IMR-90 (cell line): ENCODE measurements at regions not wholly inside any gene's neighbourhood (a gene's known extent, or its start where the extent isn't known, plus 50 kb on each side); places are given as distances from the start of the nearest gene placed in this dataset.

Source experiments
- ATAC-seq: fragments of 200-7000 bp; cut with Tn5 transposase; 2 replicates; pipeline ENCODE4 v1.9.1; 2020; ENCODE audit warnings: low read depth, mild to moderate bottlenecking, moderate library complexity
- BruUV-seq: library from RNA; stranded (reverse); fragments of 400-500 nt; replicated peaks from 2 replicates; lab custom pipeline; 2021; lab: Mats Ljungman, UMichigan
- CTCF ChIA-PET: fragments of 300-600 bp; formaldehyde crosslinking; extraction: SDS; loops from one replicate; lab custom pipeline; 2021; ENCODE audit warnings: antibody characterized with exemption; lab: Yijun Ruan, JAX
- POLR2A ChIA-PET: fragments of 300-600 bp; sonication (Branson Sonifier 250); formaldehyde crosslinking; loops from one replicate; lab custom pipeline; 2022; ENCODE audit warnings: antibody characterized with exemption; ENCODE audit not compliant: unreplicated experiment; lab: Charles Lee
- DNase-seq: peaks from one replicate; pipeline ENCODE4 v3.0.0; 2013
- H2AFZ ChIP-seq: replicated peaks from 2 replicates; pipeline ENCODE3; 2013; ENCODE audit warnings: low read length, mild to moderate bottlenecking; ENCODE audit not compliant: poor library complexity
- H2AK5ac ChIP-seq: 2 replicates; pipeline ENCODE4 v1.6.1; 2013; ENCODE audit warnings: low read depth, low read length, inconsistent platforms
- H2AK9ac ChIP-seq: replicated peaks from 2 replicates; pipeline ENCODE3; 2013; ENCODE audit warnings: mild to moderate bottlenecking, low read depth, low read length, moderate library complexity; ENCODE audit not compliant: poor library complexity
- H2BK120ac ChIP-seq: 2 replicates; pipeline ENCODE4 v1.6.1; 2013; ENCODE audit warnings: low read depth, low read length, inconsistent platforms
- H2BK15ac ChIP-seq: 3 replicates; pipeline ENCODE4 v1.6.1; 2013; ENCODE audit warnings: low read depth, low read length, inconsistent platforms
- H2BK20ac ChIP-seq: 2 replicates; pipeline ENCODE4 v1.6.1; 2013; ENCODE audit warnings: low read depth, mild to moderate bottlenecking, inconsistent platforms, low read length, moderate library complexity
- H2BK5ac ChIP-seq: 2 replicates; pipeline ENCODE4 v1.6.1; 2013; ENCODE audit warnings: mild to moderate bottlenecking, low read depth, low read length, inconsistent platforms; ENCODE audit not compliant: poor library complexity, severe bottlenecking
- H3K14ac ChIP-seq: replicated peaks from 2 replicates; pipeline ENCODE4 v1.6.1; 2013; ENCODE audit warnings: low read depth, low read length, inconsistent platforms
- H3K18ac ChIP-seq: 2 replicates; pipeline ENCODE4 v1.6.1; 2013; ENCODE audit warnings: low read depth, low read length, control low read depth
- H3K23ac ChIP-seq: 2 replicates; pipeline ENCODE4 v1.6.1; 2013; ENCODE audit warnings: low read depth, low read length, inconsistent platforms
- H3K27ac ChIP-seq: 2 replicates; pipeline ENCODE4 v1.5.1; 2013; ENCODE audit warnings: mild to moderate bottlenecking, control low read depth, low read length; ENCODE audit not compliant: insufficient read depth
- H3K27me3 ChIP-seq: 2 replicates; pipeline ENCODE4 v1.6.1; 2013; ENCODE audit warnings: low read length; ENCODE audit not compliant: control insufficient read depth, insufficient read depth
- H3K36me3 ChIP-seq: 2 replicates; pipeline ENCODE4 v1.6.1; 2013; ENCODE audit warnings: low read length, mixed read lengths; ENCODE audit not compliant: control insufficient read depth, insufficient read depth
- H3K4ac ChIP-seq: 2 replicates; pipeline ENCODE4 v1.6.1; 2013; ENCODE audit warnings: low read depth, low read length, inconsistent platforms
- H3K4me1 ChIP-seq: 2 replicates; pipeline ENCODE4 v1.6.1; 2013; ENCODE audit warnings: low read length, mixed read lengths; ENCODE audit not compliant: control insufficient read depth, insufficient read depth
- H3K4me2 ChIP-seq: 2 replicates; pipeline ENCODE4 v1.6.1; 2013; ENCODE audit warnings: low read depth, mild to moderate bottlenecking, control low read depth, low read length, moderate library complexity
- H3K4me3 ChIP-seq: 2 replicates; pipeline ENCODE4 v1.5.1; 2013; ENCODE audit warnings: low read depth, mild to moderate bottlenecking, control low read depth, low read length, moderate library complexity; ENCODE audit not compliant: insufficient read depth
- H3K56ac ChIP-seq: 2 replicates; pipeline ENCODE4 v1.6.1; 2013; ENCODE audit warnings: low read length, inconsistent platforms; ENCODE audit not compliant: insufficient read depth; ENCODE audit errors: extremely low read depth
- H3K79me1 ChIP-seq, 2 experiments: 2 replicates each; pipeline ENCODE4 v1.6.1; 2013; ENCODE audit warnings: low read length in 2 of 2, inconsistent platforms in 1 of 2, low read depth in 1 of 2
- H3K9ac ChIP-seq: 2 replicates; pipeline ENCODE4 v1.6.1; 2013; ENCODE audit warnings: low read depth, low read length, control low read depth
- H3K9me1 ChIP-seq: 2 replicates; pipeline ENCODE4 v1.6.1; 2013; ENCODE audit warnings: low read length, inconsistent platforms; ENCODE audit not compliant: insufficient read depth
- H3K9me3 ChIP-seq: 2 replicates; pipeline ENCODE4 v1.6.1; 2013; ENCODE audit warnings: low read length; ENCODE audit not compliant: control insufficient read depth, insufficient read depth
- H4K20me1 ChIP-seq: 2 replicates; pipeline ENCODE4 v1.6.1; 2013; ENCODE audit warnings: low read length, inconsistent platforms; ENCODE audit not compliant: insufficient read depth
- H4K5ac ChIP-seq: 2 replicates; pipeline ENCODE4 v1.6.1; 2013; ENCODE audit warnings: mild to moderate bottlenecking, low read depth, low read length, control low read depth
- H4K8ac ChIP-seq, 2 experiments: 2 replicates each; pipeline ENCODE4 v1.6.1; 2013; ENCODE audit warnings: low read depth in 2 of 2, low read length in 2 of 2, control low read depth in 1 of 2, inconsistent platforms in 1 of 2
- H4K91ac ChIP-seq: 2 replicates; pipeline ENCODE4 v1.6.1; 2013; ENCODE audit warnings: low read depth, low read length, inconsistent platforms; ENCODE audit not compliant: insufficient read depth
- BHLHE40 ChIP-seq: fragments of 150-350 bp; IDR thresholded peaks from 2 replicates; pipeline ENCODE4 v1.6.1; 2016; ENCODE audit warnings: mild to moderate bottlenecking, low read depth, low read length
- FOS ChIP-seq: fragments of 150-350 bp; IDR thresholded peaks from 2 replicates; pipeline ENCODE4 v1.6.1; 2016; ENCODE audit warnings: low read depth, low read length
- MAFK ChIP-seq: IDR thresholded peaks from 2 replicates; pipeline ENCODE4 v1.6.1; 2012; ENCODE audit warnings: low read depth, low read length, improper control_type of control experiment
- MXI1 ChIP-seq: IDR thresholded peaks from 2 replicates; pipeline ENCODE4 v1.6.1; 2012; ENCODE audit warnings: low read depth, mild to moderate bottlenecking, low read length, moderate library complexity, borderline replicate concordance
- NFE2L2 ChIP-seq: fragments of 150-350 bp; IDR thresholded peaks from 2 replicates; pipeline ENCODE4 v1.6.1; 2016; ENCODE audit warnings: low read depth, mild to moderate bottlenecking, low read length
- POLR2A ChIP-seq: IDR thresholded peaks from 2 replicates; pipeline ENCODE4 v1.6.1; 2012; ENCODE audit warnings: mild to moderate bottlenecking, low read depth, low read length
- RFX5 ChIP-seq: IDR thresholded peaks from 2 replicates; pipeline ENCODE4 v1.8.0; 2012; ENCODE audit warnings: low read depth, mild to moderate bottlenecking, low read length, moderate library complexity
- SMC3 ChIP-seq: fragments of 150-350 bp; IDR thresholded peaks from 2 replicates; pipeline ENCODE4 v1.6.1; 2016; ENCODE audit warnings: low read depth, mild to moderate bottlenecking, antibody characterized with exemption, low read length, moderate library complexity
- USF2 ChIP-seq: fragments of 150-350 bp; IDR thresholded peaks from 2 replicates; pipeline ENCODE4 v1.6.1; 2017; ENCODE audit warnings: mild to moderate bottlenecking, antibody characterized with exemption, low read length, low read depth
- WGBS, 2 experiments: methylation state at CpG; one replicate each; pipeline versions ENCODE4 v1.1.5 to v1.1.7; 2013; ENCODE audit warnings: missing lambda C conversion rate in 2 of 2; ENCODE audit not compliant: insufficient read length in 1 of 2; ENCODE audit errors: extremely low coverage in 2 of 2; 5-methylcytosine and 5-hydroxymethylcytosine counted together
- dilution Hi-C: fragments of 300-500 bp; cut with HindIII; formaldehyde crosslinking; loops from one replicate; pipeline ENCODE4 v1.14.3; 2018; ENCODE audit warnings: low sequenced_read_pairs; ENCODE audit not compliant: unreplicated experiment
- in situ Hi-C: fragments of 300-500 bp; cut with MboI; formaldehyde crosslinking; loops from 3 replicates; pipeline ENCODE4 v1.14.3; 2019; ENCODE audit warnings: low sequenced_read_pairs, inconsistent platforms, mixed read lengths
- intact Hi-C: fragments of 100-400 bp; cut with micrococcal nuclease; formaldehyde crosslinking; loops from 2 replicates; pipeline ENCODE4 v1.10.0; 2022
- TF ChIP-seq, protein P1 (sequence below): fragments of 150-350 bp; IDR thresholded peaks from 2 replicates; pipeline ENCODE4 v1.6.1; 2016; ENCODE audit warnings: low read depth, mild to moderate bottlenecking, low read length, moderate library complexity, borderline replicate concordance

DNA sequence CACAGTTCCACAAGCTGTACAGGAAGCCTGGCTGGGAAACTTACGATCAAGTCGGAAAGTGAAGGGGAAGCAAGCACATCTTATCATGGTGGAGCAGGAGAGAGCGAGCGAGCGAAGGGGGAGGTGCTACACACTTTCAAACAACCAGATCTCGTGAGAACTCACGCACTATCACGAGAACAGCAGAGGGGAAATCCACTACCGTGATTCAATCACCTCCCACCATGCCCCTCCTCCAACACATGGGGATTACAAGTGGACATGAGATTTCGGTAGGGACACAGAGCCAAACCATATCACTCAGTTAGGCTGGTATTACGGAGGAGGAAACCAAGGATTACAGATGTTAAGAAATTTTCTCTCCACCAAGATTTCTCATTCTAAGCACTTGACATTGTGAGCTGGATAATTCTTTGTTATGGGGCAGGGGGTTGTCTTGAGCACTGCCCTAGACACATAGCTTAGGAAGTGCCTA is 262.0 kb upstream of the G2E3 start:
- in situ Hi-C loops (no loop called here), intact Hi-C loops (no loop called here), dilution Hi-C loops (no loop called here)
- no peak overlapping the region for H4K91ac ChIP-seq
- H3K23ac ChIP-seq, result no peak overlapping the region
- H2AK5ac ChIP-seq, result no peak overlapping the region
- no peak overlapping the region for H2BK120ac ChIP-seq
- WGBS, 2 experiments, result no CpG with 5 or more reads among the region's 11 CpGs
- no peak for ATAC-seq
- H3K9me3 ChIP-seq, result no peaks in the 10 kb centered on the region
- no peak overlapping the region for H3K4me3 ChIP-seq
- H3K27me3 ChIP-seq, result peaks cover 2% of the 10 kb centered on the region
- no peaks in the 10 kb centered on the region for H3K79me1 ChIP-seq
- no peak overlapping the region for H4K5ac ChIP-seq
- no peak overlapping the region for H2BK5ac ChIP-seq
- no peak for DNase-seq
- H3K27ac ChIP-seq, result no peak overlapping the region
- no peak overlapping the region for H2AFZ ChIP-seq
- no peak overlapping the region for H3K18ac ChIP-seq
- TF ChIP-seq MXI1 (no peak), USF2 (no peak), POLR2A (no peak), BHLHE40 (no peak), RFX5 (no peak), NFE2L2 (no peak), MAFK (no peak), FOS (no peak), SMC3 (no peak)
- TF ChIP-seq, protein P1, sequence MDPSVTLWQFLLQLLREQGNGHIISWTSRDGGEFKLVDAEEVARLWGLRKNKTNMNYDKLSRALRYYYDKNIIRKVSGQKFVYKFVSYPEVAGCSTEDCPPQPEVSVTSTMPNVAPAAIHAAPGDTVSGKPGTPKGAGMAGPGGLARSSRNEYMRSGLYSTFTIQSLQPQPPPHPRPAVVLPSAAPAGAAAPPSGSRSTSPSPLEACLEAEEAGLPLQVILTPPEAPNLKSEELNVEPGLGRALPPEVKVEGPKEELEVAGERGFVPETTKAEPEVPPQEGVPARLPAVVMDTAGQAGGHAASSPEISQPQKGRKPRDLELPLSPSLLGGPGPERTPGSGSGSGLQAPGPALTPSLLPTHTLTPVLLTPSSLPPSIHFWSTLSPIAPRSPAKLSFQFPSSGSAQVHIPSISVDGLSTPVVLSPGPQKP, result no peak
- no peak overlapping the region for H3K56ac ChIP-seq
- BruUV-seq, result no TSS peak
- no peak overlapping the region for H2BK20ac ChIP-seq
- no peaks in the 10 kb centered on the region for H4K20me1 ChIP-seq
- H3K9me1 ChIP-seq, result no peaks in the 10 kb centered on the region
- no peaks in the 10 kb centered on the region for H3K36me3 ChIP-seq
- no peak overlapping the region for H3K4me2 ChIP-seq
- no peak overlapping the region for H2BK15ac ChIP-seq
- ChIA-PET CTCF (interaction anchor here (1.3 kb wide), 1 partner anchor 13 kb away, joined by 4 read pairs; no protein-coding TSS in a partner anchor), POLR2A (no interaction called here)
- no peaks in the 10 kb centered on the region; the same call in 1 of the 2 replicates for H3K4me1 ChIP-seq
- no peak overlapping the region for H4K8ac ChIP-seq
- no peak overlapping the region for H3K4ac ChIP-seq
- H2AK9ac ChIP-seq, result no peak overlapping the region
- no peak overlapping the region for H3K9ac ChIP-seq
- H3K14ac ChIP-seq, result no peak overlapping the region
